ENCODE measurements at regions not wholly inside any gene's neighbourhood (a gene's known extent, or its start where the extent isn't known, plus 50 kb on each side); places are given as distances from the start of the nearest gene placed in this dataset.
"Not testable (repeated sequence)": the region's sequence is repeated elsewhere in the genome, so short reads cannot be mapped to it uniquely, and the experiment has no call there.

GRCh38 chr13:71350886-71351285 is 516.1 kb downstream of the DACH1 start:
- no peaks in the 10 kb centered on the region for H3K79me2 ChIP-seq
- no peak overlapping the region for H3K9ac ChIP-seq
- no peak overlapping the region for H2AFZ ChIP-seq
- no peak overlapping the region for H3K4me3 ChIP-seq (ENCODE audit: low read depth, low read length)
- no peaks in the 10 kb centered on the region for H3K36me3 ChIP-seq (ENCODE audit: control insufficient read depth, insufficient read depth, low read length)
- no peaks in the 10 kb centered on the region for H3K4me1 ChIP-seq
- TF ChIP-seq CTCF (IDR thresholded peaks at IDR 0.05): no peak
- no peaks in the 10 kb centered on the region for H3K27me3 ChIP-seq (ENCODE audit: control insufficient read depth, insufficient read depth, low read length)
- H3K9me3 ChIP-seq (ENCODE audit: control insufficient read depth, low read length): no peaks in the 10 kb centered on the region
- no peak overlapping the region for H3K4me2 ChIP-seq (ENCODE audit: low read length)
- no peak overlapping the region for H3K27ac ChIP-seq

GRCh38 chr13:71345856-71346255 is 521.1 kb downstream of the DACH1 start:
- H3K79me2 ChIP-seq; H3K9me3 ChIP-seq (ENCODE audit: control insufficient read depth, low read length); H3K9ac ChIP-seq; H3K36me3 ChIP-seq (ENCODE audit: control insufficient read depth, insufficient read depth, low read length); H3K4me3 ChIP-seq (ENCODE audit: low read depth, low read length); H2AFZ ChIP-seq; H3K27me3 ChIP-seq (ENCODE audit: control insufficient read depth, insufficient read depth, low read length); H3K27ac ChIP-seq; H3K4me1 ChIP-seq; H3K4me2 ChIP-seq (ENCODE audit: low read length): not testable (repeated sequence)

- H3K27ac ChIP-seq: no peak overlapping the region
- H3K9ac ChIP-seq: no peak overlapping the region
- no peaks in the 10 kb centered on the region for H3K79me2 ChIP-seq
- no peak overlapping the region for H3K4me2 ChIP-seq (ENCODE audit: low read length)
- H3K9me3 ChIP-seq (ENCODE audit: control insufficient read depth, low read length): no peaks in the 10 kb centered on the region
- no peak overlapping the region for H2AFZ ChIP-seq
- TF ChIP-seq CTCF (IDR thresholded peaks at IDR 0.05): no peak
- no peak overlapping the region for H3K4me3 ChIP-seq (ENCODE audit: low read depth, low read length)
- H3K4me1 ChIP-seq: no peaks in the 10 kb centered on the region
- H3K36me3 ChIP-seq (ENCODE audit: control insufficient read depth, insufficient read depth, low read length): no peaks in the 10 kb centered on the region
- no peaks in the 10 kb centered on the region for H3K27me3 ChIP-seq (ENCODE audit: control insufficient read depth, insufficient read depth, low read length)
Observed at GRCh38 chr13:71339736-71340135, 527.3 kb downstream of the DACH1 start.

- Histone ChIP-seq H3K27ac (no peak overlapping the region), H3K27me3 (ENCODE audit: control insufficient read depth, insufficient read depth, low read length) (no peaks in the 10 kb centered on the region), H2AFZ (no peak overlapping the region), H3K79me2 (no peaks in the 10 kb centered on the region), H3K9ac (no peak overlapping the region), H3K4me3 (ENCODE audit: low read depth, low read length) (no peak overlapping the region), H3K4me2 (ENCODE audit: low read length) (no peak overlapping the region), H3K36me3 (ENCODE audit: control insufficient read depth, insufficient read depth, low read length) (no peaks in the 10 kb centered on the region), H3K4me1 (no peaks in the 10 kb centered on the region), H3K9me3 (ENCODE audit: control insufficient read depth, low read length) (no peaks in the 10 kb centered on the region)
- TF ChIP-seq CTCF (IDR thresholded peaks at IDR 0.05): no peak
Observed at GRCh38 chr13:71339005-71339404, 528.0 kb downstream of the DACH1 start.

- H3K27ac ChIP-seq: no peak overlapping the region
- no peak for TF ChIP-seq CTCF (IDR thresholded peaks at IDR 0.05)
- no peaks in the 10 kb centered on the region for H3K36me3 ChIP-seq (ENCODE audit: control insufficient read depth, insufficient read depth, low read length)
- no peaks in the 10 kb centered on the region for H3K79me2 ChIP-seq
- H3K4me3 ChIP-seq (ENCODE audit: low read depth, low read length): no peak overlapping the region
- no peak overlapping the region for H3K9ac ChIP-seq
- H3K4me1 ChIP-seq: no peaks in the 10 kb centered on the region
- no peak overlapping the region for H3K4me2 ChIP-seq (ENCODE audit: low read length)
- no peaks in the 10 kb centered on the region for H3K27me3 ChIP-seq (ENCODE audit: control insufficient read depth, insufficient read depth, low read length)
- H2AFZ ChIP-seq: no peak overlapping the region
- H3K9me3 ChIP-seq (ENCODE audit: control insufficient read depth, low read length): no peaks in the 10 kb centered on the region
Observed at GRCh38 chr13:71338070-71338469, 528.9 kb downstream of the DACH1 start.

Data from parathyroid adenoma (tissue), 2 donors.